ENCODE measurements at regions not wholly inside any gene's neighbourhood (a gene's known extent, or its start where the extent isn't known, plus 50 kb on each side); places are given as distances from the start of the nearest gene placed in this dataset.

DNA sequence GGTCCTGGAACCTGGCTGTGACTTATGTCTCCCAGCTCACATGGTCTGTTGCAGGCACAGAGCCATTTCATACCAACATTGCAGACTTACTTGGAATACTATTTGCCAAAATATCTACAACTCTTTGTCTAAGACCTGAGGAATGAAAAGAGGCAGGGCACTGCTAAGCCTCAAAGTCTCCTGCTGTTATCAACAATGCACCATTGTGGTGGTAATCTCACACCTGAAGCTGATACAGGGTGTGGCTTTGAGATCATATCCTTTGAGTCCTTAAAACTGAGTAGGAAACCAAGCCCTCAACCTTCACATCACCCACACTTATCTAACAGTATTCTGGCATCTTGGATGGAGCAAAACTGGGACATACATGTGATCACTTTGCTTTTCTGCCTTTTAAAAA, 782.0 kb downstream of the EPHA3 start:
- DNase-seq: no peak
- H3K27me3 Mint-ChIP-seq (ENCODE audit: low read depth, poor library complexity): peaks cover 3% of the 10 kb centered on the region

DNA sequence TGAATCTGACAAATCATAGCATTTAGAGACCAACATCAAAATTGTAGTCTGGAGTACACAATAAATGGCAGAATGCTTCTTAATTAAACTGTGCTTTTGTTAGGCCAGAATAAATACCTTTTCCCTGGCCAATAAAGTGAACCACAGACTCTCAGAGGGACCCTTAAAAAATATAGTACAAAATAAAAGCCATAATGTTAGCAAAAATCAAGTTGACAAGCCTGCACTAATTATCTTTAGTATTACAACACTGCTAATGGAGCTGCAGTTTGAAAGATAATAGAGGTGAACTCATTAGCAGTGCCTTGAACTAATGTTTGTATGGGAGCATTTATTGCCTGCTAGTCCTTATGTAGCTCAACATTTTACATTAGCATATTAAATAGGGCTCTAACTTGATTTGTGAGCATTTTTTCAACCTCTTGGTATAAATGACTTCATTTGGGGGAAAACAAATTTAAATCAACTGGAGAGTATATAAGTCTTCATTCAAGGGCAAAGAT, 801.3 kb downstream of the EPHA3 start:
- Mint-ChIP-seq H3K4me1 (no peaks in the 10 kb centered on the region), H3K36me3 (ENCODE audit: low read depth) (no peaks in the 10 kb centered on the region), H3K4me3 (no peak overlapping the region), H3K27me3 (ENCODE audit: low read depth, poor library complexity) (no peaks in the 10 kb centered on the region), H3K9me3 (peaks cover 30% of the 10 kb centered on the region), H3K27ac (no peak overlapping the region)
- DNase-seq: no peak
- TF ChIP-seq, protein P1, sequence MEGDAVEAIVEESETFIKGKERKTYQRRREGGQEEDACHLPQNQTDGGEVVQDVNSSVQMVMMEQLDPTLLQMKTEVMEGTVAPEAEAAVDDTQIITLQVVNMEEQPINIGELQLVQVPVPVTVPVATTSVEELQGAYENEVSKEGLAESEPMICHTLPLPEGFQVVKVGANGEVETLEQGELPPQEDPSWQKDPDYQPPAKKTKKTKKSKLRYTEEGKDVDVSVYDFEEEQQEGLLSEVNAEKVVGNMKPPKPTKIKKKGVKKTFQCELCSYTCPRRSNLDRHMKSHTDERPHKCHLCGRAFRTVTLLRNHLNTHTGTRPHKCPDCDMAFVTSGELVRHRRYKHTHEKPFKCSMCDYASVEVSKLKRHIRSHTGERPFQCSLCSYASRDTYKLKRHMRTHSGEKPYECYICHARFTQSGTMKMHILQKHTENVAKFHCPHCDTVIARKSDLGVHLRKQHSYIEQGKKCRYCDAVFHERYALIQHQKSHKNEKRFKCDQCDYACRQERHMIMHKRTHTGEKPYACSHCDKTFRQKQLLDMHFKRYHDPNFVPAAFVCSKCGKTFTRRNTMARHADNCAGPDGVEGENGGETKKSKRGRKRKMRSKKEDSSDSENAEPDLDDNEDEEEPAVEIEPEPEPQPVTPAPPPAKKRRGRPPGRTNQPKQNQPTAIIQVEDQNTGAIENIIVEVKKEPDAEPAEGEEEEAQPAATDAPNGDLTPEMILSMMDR (IDR thresholded peaks at IDR 0.05): no peak

More for the DNA sequence above, 782.0 kb downstream of the EPHA3 start:
- Mint-ChIP-seq H3K4me3 (no peak overlapping the region), H3K36me3 (ENCODE audit: low read depth) (peaks cover 6% of the 10 kb centered on the region), H3K9me3 (peaks cover 22% of the 10 kb centered on the region), H3K4me1 (no peaks in the 10 kb centered on the region), H3K27ac (no peak overlapping the region)
- TF ChIP-seq, protein P1 (IDR thresholded peaks at IDR 0.05): no peak

DNA sequence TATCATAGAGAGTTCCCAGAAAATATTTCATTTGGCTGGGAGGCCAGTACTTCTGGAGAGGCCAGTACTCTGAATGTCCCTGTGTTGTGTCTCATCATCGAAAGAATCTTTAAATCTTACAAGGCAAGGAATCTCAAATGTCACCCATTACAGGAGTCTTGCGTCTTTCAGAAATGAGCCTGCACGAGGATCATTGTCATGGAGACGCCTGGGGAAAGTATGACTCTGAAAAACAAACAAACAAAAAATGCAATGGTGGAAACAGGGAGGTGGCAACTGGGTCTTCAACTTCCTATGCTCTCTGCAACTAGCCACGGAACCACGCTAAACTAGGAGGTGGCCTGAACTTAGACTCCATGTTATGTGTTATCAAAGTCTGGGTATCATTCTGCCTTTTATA, 804.6 kb downstream of the EPHA3 start:
- H3K27me3 Mint-ChIP-seq (ENCODE audit: low read depth, poor library complexity): no peaks in the 10 kb centered on the region

DNA sequence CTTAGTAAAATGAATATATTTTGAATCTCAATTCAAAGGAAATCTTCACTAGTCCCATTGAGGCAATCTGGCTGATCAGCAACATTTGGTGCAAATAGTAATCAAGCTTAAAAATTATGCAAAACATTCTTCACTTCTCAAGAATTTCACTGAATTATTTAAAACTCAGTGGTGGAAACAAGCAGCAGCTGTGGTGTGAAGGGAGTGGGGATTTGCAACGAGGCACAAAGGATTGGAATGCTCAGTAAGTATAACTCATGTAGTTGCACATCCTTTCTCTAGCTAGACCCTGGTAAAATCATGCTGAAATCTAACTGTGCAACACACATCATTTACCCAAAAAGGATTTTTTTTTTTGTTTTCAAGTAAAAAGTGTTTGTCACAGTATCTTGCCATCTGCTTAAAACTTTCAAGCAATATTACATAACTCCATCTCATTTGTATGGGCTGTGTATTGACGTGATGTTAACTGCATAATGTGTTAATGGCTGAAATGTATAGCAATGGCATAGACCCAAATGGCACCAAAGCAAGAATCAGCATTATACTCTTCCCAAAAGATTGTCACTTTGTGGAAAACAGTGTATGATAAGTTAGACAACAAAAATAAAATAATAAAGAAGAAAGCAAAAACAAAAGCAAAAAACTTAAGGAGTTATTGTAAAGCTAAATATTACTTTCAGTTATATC, 816.6 kb downstream of the EPHA3 start:
- Mint-ChIP-seq H3K27me3 (ENCODE audit: low read depth, poor library complexity) (no peaks in the 10 kb centered on the region), H3K36me3 (ENCODE audit: low read depth) (peaks cover 7% of the 10 kb centered on the region), H3K4me3 (no peak overlapping the region), H3K27ac (no peak overlapping the region), H3K4me1 (no peaks in the 10 kb centered on the region), H3K9me3 (peaks cover 16% of the 10 kb centered on the region)
- DNase-seq: no peak
- TF ChIP-seq, protein P1 (IDR thresholded peaks at IDR 0.05): no peak

More for the DNA sequence above, 804.6 kb downstream of the EPHA3 start:
- Mint-ChIP-seq H3K4me3 (no peak overlapping the region), H3K4me1 (no peaks in the 10 kb centered on the region), H3K9me3 (peaks cover 22% of the 10 kb centered on the region), H3K27ac (no peak overlapping the region), H3K36me3 (ENCODE audit: low read depth) (no peaks in the 10 kb centered on the region)
- TF ChIP-seq, protein P1 (IDR thresholded peaks at IDR 0.05): no peak
- no peak for DNase-seq

DNA sequence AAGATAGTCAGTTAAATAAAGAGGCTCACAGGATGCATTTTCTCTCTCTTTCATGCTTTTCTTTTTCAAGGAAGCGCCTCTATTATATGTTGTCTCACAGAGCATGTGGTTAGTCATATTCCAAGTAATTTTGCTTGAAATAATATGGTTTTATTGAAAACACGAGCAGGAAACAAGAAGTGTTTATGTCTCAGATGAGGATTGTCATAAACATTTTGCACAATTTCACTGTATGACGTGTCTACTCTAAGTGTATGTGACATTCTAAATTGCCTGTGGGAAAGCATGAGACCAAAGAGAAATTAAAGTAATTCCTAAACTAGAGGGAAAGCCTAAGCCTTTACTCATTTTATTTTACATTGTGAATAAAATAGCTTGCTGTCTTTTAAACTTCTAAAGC, 818.6 kb downstream of the EPHA3 start:
- no peak overlapping the region for H3K27ac Mint-ChIP-seq
- no peak for DNase-seq
- H3K9me3 Mint-ChIP-seq: peaks cover 13% of the 10 kb centered on the region

More for the DNA sequence above, 818.6 kb downstream of the EPHA3 start:
- Mint-ChIP-seq H3K36me3 (ENCODE audit: low read depth) (peaks cover 7% of the 10 kb centered on the region), H3K27me3 (ENCODE audit: low read depth, poor library complexity) (no peaks in the 10 kb centered on the region), H3K4me1 (no peaks in the 10 kb centered on the region), H3K4me3 (no peak overlapping the region)
- TF ChIP-seq, protein P1 (IDR thresholded peaks at IDR 0.05): no peak

Data from nephron progenitor cell (in vitro differentiated cells).